Hepatic stellate cell (primary cell): ENCODE measurements at regions not wholly inside any gene's neighbourhood (a gene's known extent, or its start where the extent isn't known, plus 50 kb on each side); places are given as distances from the start of the nearest gene placed in this dataset.
"Not testable (repeated sequence)": the region's sequence is repeated elsewhere in the genome, so short reads cannot be mapped to it uniquely, and the experiment has no call there.

ENCODE experiments used
- DNase-seq: peaks from one replicate; pipeline ENCODE4 v3.0.0; 2011; ENCODE audit warnings: low spot score

DNA sequence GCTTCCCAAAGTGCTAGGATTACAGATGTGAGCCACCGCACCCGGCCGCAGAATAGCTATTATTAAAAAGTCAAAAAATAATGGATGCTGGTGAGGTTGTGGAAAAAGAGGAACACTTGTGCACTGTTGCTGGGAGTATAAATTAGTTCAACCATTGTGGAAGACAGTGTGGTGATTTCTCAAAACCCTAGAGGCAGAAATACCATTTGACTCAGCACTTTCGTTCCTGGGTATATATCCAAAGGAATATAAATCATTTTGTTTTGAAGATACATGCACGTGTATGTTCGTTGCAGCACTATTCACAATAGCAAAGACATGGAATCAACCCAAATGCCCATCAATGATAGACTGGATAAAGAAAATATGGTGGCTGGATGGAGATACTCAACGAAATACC lies 132.1 kb upstream of the MED13 start:
- DNase-seq: not testable (repeated sequence)

DNA sequence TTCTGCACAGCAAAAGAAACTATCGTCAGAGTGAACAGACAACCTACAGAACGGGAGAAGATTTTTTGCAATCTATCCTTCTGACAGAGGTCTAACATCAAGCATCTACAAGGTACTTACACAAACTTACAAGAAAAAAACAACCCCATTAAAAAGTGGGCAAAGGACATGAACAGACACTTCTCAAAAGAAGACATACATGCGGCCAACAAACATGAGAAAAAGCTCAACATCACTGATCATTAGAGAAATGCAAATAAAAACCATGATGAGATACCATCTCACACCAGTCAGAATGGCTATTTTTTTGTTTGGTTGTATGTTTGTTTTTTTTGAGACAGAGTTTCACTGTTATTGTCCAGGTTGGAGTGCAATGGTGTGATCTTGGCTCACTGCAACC lies 131.5 kb upstream of the MED13 start:
- DNase-seq: not testable (repeated sequence)

GRCh38 chr17:62194401-62194800 lies 129.3 kb upstream of the MED13 start:
- no peak for DNase-seq

DNA sequence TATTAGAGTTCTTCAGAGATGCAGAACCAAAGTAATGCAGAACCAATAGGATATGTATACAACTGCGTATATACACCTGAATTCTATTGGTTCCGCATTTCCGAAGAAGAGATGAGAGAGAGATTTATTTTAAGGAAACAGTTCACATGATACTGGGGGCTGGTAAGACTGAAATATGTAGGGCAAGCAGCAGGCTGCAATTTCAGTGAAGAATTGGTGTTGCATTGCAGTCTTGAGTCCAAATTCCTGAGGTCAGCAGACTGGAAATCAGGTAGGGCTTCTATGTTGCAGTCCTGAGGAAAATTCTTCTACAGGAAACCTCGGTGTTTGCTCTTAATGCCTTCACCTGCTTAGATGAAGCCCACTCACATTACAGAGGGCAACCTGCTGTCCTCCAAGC lies 128.2 kb upstream of the MED13 start:
- no peak for DNase-seq

GRCh38 chr17:62191390-62192361 lies 126.6 kb upstream of the MED13 start:
- no peak for DNase-seq

DNA sequence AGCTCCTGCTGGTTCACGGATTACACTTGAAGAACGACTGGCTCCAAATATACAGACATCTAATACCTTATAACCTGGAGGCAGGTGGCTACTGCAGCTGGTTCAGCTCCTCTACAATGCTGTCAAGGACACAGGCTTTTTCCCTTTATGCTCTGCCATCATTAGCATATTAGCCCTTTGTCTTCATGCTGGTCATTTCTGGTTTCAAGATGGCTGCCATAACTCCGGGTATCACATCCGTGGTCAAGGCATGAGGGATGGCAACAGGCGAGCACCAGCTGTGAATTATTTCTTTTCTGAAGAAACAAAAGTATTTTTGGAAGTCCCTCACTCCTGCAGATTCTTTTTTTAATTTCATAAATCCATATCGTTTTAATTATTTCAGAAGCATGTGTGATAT lies 124.3 kb upstream of the MED13 start:
- DNase-seq: no peak

GRCh38 chr17:62188713-62189112 lies 123.6 kb upstream of the MED13 start:
- DNase-seq: no peak

GRCh38 chr17:62187681-62188080 lies 122.6 kb upstream of the MED13 start:
- no peak for DNase-seq

DNA sequence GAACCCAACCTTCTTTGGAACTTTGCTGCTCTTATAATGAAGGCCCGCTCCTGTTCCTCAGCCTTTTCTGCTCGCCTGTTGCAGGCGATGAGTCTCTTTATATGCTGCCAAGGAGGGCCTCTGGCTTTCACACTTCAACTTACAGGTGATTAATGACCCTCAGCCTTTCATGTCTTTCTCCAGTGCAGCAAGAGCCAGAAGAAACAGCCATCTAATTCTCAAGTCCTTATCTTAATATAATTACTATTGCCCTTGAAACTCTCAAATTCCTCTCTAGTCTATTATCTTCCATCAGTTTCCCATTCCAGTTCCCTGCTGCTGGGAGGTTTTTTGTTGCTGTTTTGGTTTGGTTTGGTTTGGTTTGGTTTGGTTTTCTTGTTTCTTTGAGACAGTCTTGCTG lies 121.8 kb upstream of the MED13 start:
- no peak for DNase-seq

DNA sequence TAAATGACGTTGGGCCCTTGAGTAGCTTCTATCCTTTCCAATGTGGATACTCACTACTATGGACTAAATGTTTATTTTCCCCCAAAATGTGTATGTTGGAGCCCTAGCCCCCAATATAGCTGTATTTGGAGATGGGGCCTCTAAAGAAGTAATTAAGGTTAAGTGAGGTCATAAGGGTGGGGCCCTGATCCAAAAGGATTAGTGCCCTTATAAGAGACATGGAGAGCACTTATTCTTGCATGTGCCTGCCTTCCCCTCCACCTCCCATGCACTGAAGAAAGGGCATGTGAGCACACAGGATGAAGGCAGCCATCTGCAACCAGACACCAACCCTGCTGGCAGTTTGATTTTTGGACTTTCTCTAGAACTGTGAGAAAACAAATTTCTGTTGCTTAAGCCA lies 115.7 kb upstream of the MED13 start:
- DNase-seq: no peak

DNA sequence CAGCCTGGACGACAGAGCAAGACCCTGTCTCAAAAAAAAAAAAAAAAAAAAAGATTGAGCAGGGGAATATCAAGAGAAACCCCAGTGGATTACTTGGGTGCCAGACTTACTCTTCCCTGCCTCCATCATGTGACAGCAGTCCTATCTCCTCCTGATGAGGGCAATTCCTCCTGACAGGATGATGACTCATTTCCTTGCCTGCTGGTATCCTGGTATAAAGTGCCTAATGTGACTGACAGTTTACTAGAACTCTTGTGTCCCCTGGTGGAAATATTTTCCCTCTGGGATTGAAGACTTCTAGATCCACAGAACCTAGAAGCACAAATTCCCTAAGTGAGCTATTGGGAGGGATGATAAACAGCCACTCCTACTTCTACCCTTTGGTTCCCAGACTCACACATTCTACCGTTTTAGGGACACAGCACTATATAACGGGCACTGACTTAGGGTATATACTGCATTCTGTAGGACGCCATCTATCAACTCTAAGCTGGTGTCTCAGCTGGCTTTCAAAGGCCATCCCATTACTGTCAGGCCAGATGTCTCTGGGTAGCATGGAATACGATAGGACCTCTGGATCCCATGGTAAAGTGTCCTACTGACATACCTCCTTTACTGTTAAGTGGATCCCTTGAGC lies 114.6 kb upstream of the MED13 start:
- DNase-seq: peak; percentile 26

DNA sequence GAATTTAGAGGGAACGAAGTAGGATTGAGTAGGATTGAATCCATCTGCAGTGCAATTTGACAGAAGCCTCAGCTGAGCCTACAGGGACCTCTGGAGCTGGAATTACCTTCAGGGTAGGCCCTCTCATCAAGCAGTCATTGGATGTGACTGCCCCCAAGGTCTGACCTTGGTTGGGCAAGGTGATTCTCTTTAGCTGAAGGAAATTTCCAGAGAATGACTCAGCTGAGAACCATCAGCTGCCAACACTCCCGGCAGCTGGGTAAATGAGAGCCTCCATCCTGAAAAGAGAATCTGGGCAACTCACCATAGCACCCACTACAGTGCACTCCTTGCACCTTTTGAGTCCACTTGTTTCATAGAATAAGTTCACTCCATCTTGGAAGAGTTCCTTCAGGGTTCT lies 113.5 kb upstream of the MED13 start:
- DNase-seq: no peak

GRCh38 chr17:62172492-62173291 lies 107.6 kb upstream of the MED13 start:
- DNase-seq: no peak

- DNase-seq: no peak
Measured at GRCh38 chr17:62167076-62167475, 102.0 kb upstream of the MED13 start.

DNA sequence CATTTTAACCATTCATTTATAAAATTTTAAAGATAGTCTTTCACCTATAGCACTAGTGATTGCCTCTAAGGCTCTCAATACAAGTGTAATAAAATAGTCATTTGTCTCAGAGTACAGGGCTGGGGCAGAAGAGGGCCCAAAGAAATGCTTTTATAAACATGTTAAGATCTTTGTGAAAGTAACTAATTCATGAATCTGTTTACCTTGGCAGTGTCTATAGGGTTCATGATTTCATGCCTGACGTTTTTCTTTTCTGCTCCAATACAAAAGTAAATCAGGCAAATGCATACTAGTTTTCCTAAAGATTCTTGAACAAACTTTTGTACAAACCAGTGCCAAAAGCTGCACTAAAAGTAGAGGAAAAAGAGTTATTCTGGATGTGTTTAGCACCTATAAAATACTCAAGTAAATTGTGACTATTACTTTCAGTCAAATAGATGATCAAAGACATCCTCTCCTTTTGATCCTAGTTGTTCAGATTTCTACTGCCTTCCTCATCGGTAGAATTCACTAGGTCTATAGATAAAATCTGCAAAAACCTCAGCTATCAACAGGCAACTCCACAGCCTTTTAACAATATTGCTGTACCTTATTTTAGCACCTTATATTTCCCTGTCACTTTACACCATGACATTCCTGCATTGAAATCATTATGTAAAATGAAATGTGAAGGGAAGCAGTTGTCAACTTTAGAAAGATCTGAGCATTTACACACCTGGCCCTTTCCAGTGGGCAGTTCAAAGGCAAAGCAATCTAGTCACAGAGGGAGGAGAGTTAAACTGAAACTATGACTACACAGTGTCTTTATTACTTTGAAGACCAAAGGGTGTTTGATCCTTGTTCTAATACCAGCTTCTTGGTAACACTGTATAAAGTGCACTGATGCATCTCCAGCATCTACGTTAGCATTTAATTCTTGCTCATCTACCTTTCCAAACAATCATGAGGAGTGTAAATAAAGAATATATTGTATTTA lies 100.0 kb upstream of the MED13 start:
- DNase-seq: no peak

- no peak for DNase-seq
Measured at GRCh38 chr17:62163847-62164246, 98.8 kb upstream of the MED13 start.

GRCh38 chr17:62162898-62163297 lies 97.8 kb upstream of the MED13 start:
- DNase-seq: no peak

- DNase-seq: no peak
Measured at GRCh38 chr17:62161405-62162148, 96.5 kb upstream of the MED13 start.

DNA sequence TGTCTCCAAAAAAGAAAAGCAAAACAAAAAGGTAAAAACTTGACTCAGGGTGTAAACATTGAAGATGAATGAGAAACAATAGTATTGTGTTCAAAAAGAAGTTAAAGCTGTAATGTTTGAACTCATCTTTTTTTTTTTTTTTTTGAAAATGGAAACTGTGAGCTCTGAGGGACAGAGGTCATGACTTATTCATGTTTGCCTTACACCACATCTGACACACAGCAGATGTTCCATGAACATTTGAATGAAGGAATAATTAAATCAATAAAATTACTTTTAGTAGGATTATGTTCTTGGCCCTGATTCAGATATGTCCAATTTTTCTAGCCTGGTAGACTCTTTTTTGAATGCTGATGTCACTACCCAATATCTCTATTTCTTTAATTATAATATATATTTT lies 95.7 kb upstream of the MED13 start:
- no peak for DNase-seq

DNA sequence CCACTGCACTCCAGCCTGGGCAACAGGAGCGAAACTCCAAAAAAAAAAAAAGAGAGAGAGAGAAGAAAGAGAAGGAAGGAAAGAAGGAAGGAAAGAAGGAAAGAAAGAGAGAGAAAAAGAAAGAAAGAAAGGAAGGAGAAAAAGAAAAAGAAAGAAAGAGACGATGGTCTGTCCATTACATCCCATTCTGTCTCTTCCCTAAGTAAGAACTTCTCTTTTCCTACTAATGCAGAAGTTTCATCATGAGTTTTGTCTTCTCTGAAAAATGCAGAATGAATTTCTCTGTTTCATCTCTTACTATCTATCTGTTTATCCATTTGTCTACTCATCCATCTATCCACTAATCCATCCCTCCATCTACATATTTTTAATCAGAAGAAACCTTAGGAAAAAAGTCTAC lies 94.9 kb upstream of the MED13 start:
- DNase-seq: no peak

DNA sequence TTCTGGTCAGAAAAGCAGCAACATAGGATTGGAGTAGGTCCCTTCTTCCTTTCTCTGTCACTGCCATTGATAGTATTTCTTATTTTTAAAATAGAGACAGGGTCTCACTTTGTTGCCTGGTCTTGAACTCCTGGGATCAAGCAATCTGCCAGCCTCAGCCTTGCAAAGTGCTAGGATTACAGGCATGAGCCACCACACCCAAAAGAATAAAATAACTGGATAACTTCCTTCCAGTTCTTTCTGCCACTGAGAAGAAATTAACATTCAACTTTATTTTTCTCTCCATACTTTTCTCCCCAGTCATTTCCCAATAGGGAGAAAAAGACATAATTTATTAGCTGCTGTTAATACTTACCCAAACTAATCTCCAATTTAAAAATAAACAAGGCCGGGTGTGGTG lies 91.9 kb upstream of the MED13 start:
- no peak for DNase-seq
